ENCODE measurements at regions not wholly inside any gene's neighbourhood (a gene's known extent, or its start where the extent isn't known, plus 50 kb on each side); places are given as distances from the start of the nearest gene placed in this dataset.
A peak's percentile ranks its signal among the peaks of the same experiment; 100 is the strongest.

DNA sequence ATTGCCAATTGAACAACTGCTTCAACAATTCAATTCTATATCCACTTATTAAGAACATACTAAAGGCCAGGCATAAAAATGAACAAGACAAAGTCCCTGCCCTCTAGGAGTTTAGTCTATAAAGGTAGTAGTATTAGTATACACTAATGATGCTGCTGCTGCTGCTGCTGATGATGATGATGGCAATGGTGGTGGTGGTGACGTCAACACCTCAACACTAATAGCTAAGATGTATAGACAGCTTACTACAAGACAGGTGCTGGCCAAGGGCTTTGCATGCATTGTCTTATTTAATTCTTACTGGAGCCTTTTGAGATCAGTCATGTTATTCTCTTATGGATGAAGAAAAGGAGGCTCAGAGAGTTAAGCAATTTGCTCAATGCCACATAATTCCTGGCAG lies 164.4 kb upstream of the ASIC2 start:
- no peak for ATAC-seq
- no peak for TF ChIP-seq ZFP3 (CRISPR knock-in tag; IDR thresholded peaks at IDR 0.05)
- TF ChIP-seq, protein P1, sequence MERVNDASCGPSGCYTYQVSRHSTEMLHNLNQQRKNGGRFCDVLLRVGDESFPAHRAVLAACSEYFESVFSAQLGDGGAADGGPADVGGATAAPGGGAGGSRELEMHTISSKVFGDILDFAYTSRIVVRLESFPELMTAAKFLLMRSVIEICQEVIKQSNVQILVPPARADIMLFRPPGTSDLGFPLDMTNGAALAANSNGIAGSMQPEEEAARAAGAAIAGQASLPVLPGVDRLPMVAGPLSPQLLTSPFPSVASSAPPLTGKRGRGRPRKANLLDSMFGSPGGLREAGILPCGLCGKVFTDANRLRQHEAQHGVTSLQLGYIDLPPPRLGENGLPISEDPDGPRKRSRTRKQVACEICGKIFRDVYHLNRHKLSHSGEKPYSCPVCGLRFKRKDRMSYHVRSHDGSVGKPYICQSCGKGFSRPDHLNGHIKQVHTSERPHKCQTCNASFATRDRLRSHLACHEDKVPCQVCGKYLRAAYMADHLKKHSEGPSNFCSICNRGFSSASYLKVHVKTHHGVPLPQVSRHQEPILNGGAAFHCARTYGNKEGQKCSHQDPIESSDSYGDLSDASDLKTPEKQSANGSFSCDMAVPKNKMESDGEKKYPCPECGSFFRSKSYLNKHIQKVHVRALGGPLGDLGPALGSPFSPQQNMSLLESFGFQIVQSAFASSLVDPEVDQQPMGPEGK (CRISPR knock-in tag; IDR thresholded peaks at IDR 0.05; ENCODE audit: borderline replicate concordance): no peak
- no peak for TF ChIP-seq RARB (CRISPR knock-in tag; IDR thresholded peaks at IDR 0.05)
- TF ChIP-seq OSR1 (CRISPR knock-in tag; IDR thresholded peaks at IDR 0.05): no peak
- no peak for TF ChIP-seq TCF4 (CRISPR knock-in tag; IDR thresholded peaks at IDR 0.05; ENCODE audit: borderline replicate concordance)
- no peak for TF ChIP-seq ZNF565 (CRISPR knock-in tag; conservative IDR thresholded peaks at IDR 0.05; ENCODE audit: low read depth)
- no peak for TF ChIP-seq GLIS3 (CRISPR knock-in tag; IDR thresholded peaks at IDR 0.05)

DNA sequence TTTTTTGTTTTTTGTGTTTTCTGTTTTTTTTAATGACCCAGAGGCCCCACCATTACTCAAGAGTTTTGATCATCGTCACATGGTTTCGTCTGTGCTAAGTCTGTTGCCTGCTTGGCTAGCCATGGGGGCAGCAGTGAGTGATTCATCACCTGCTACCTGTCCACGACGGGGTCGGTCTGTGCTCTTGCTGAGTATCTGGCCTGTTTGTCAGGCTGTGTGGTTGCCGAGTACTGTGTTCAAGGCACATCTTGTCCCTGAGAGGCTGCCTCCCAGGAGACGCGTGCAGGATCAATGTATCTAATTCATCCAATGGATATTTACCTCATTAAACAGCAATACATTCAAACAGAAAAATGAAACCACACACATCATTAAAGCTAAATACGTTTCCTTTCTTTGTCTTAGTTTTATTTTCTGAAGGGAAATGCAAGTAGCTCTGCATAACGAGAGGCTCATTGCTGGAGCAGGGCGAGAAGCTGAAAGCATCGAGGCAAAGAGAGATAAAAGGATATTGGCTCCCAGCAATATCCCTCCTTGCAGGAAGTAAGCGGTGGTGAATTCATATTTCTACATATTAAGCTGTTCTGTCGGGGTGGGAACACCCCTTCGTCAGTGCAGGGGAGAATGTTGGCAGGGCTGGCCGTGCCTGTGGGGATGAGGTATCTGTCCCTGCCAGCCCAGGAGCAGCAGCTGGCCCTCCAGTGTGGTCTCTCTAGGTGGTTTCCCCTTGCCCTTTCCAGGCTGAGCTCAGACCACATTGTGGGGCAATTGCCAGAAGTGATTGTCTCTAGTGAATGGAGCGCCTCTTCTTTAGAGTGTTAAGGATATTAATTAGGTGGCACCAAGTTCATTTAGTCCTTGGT lies 166.2 kb upstream of the ASIC2 start:
- TF ChIP-seq, protein P1 (CRISPR knock-in tag; IDR thresholded peaks at IDR 0.05; ENCODE audit: borderline replicate concordance): no peak
- TF ChIP-seq ZFP30 (CRISPR knock-in tag; IDR thresholded peaks at IDR 0.05) (no peak), ARNTL (CRISPR knock-in tag; IDR thresholded peaks at IDR 0.05; ENCODE audit: borderline replicate concordance, low read depth) (no peak), BACH2 (CRISPR knock-in tag; IDR thresholded peaks at IDR 0.05; ENCODE audit: borderline replicate concordance) (no peak), ZC3H10 (CRISPR knock-in tag; IDR thresholded peaks at IDR 0.05) (no peak), GLIS3 (CRISPR knock-in tag; IDR thresholded peaks at IDR 0.05) (no peak), ZNF8 (CRISPR knock-in tag; IDR thresholded peaks at IDR 0.05) (no peak), ZNF565 (CRISPR knock-in tag; conservative IDR thresholded peaks at IDR 0.05; ENCODE audit: low read depth) (no peak), CSDC2 (CRISPR knock-in tag; IDR thresholded peaks at IDR 0.05) (no peak), ZNF70 (CRISPR knock-in tag; IDR thresholded peaks at IDR 0.05) (no peak), SNAI2 (CRISPR knock-in tag; IDR thresholded peaks at IDR 0.05) (no peak)
- TF ChIP-seq, protein P2, sequence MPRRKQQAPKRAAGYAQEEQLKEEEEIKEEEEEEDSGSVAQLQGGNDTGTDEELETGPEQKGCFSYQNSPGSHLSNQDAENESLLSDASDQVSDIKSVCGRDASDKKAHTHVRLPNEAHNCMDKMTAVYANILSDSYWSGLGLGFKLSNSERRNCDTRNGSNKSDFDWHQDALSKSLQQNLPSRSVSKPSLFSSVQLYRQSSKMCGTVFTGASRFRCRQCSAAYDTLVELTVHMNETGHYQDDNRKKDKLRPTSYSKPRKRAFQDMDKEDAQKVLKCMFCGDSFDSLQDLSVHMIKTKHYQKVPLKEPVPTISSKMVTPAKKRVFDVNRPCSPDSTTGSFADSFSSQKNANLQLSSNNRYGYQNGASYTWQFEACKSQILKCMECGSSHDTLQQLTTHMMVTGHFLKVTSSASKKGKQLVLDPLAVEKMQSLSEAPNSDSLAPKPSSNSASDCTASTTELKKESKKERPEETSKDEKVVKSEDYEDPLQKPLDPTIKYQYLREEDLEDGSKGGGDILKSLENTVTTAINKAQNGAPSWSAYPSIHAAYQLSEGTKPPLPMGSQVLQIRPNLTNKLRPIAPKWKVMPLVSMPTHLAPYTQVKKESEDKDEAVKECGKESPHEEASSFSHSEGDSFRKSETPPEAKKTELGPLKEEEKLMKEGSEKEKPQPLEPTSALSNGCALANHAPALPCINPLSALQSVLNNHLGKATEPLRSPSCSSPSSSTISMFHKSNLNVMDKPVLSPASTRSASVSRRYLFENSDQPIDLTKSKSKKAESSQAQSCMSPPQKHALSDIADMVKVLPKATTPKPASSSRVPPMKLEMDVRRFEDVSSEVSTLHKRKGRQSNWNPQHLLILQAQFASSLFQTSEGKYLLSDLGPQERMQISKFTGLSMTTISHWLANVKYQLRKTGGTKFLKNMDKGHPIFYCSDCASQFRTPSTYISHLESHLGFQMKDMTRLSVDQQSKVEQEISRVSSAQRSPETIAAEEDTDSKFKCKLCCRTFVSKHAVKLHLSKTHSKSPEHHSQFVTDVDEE (CRISPR knock-in tag; IDR thresholded peaks at IDR 0.05): no peak
- TF ChIP-seq, protein P3, sequence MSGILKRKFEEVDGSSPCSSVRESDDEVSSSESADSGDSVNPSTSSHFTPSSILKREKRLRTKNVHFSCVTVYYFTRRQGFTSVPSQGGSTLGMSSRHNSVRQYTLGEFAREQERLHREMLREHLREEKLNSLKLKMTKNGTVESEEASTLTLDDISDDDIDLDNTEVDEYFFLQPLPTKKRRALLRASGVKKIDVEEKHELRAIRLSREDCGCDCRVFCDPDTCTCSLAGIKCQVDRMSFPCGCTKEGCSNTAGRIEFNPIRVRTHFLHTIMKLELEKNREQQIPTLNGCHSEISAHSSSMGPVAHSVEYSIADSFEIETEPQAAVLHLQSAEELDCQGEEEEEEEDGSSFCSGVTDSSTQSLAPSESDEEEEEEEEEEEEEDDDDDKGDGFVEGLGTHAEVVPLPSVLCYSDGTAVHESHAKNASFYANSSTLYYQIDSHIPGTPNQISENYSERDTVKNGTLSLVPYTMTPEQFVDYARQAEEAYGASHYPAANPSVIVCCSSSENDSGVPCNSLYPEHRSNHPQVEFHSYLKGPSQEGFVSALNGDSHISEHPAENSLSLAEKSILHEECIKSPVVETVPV (CRISPR knock-in tag; IDR thresholded peaks at IDR 0.05): no peak

DNA sequence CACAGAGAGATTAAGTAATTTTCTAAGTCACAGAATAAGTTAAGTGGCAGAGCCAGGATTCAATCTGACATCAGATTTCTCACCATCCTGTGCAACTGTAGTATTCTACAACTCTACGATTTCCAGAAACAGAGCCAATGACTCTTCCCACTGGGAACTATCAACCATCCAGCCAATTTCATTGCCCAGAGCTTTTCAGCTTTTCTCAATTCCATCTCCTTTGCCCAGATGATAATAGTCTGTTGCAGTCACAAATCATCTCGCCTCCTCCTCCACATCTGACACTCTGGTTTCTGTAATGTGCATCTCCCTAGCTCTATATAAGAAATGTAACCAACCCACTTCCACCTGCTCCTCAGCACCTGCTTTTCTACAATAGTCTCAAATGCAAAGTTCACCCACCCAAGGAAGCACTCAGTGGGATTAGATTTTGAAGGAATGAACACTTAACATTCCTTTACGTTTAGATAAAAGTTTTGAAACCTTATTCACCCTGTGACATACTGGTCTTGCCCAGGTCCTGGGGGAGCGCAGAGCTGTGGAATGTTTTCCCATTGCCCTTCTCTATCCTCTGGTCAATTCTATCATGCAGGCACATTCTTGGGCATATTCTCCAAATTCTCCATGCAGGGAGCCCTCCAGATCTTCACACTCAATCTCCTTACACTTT lies 167.8 kb upstream of the ASIC2 start:
- TF ChIP-seq TCF4 (CRISPR knock-in tag; IDR thresholded peaks at IDR 0.05; ENCODE audit: borderline replicate concordance) (no peak), ISL1 (CRISPR knock-in tag; IDR thresholded peaks at IDR 0.05) (peak; percentile 53)
- no peak for ATAC-seq

More for the DNA sequence above, 166.2 kb upstream of the ASIC2 start:
- no peak for ATAC-seq

DNA sequence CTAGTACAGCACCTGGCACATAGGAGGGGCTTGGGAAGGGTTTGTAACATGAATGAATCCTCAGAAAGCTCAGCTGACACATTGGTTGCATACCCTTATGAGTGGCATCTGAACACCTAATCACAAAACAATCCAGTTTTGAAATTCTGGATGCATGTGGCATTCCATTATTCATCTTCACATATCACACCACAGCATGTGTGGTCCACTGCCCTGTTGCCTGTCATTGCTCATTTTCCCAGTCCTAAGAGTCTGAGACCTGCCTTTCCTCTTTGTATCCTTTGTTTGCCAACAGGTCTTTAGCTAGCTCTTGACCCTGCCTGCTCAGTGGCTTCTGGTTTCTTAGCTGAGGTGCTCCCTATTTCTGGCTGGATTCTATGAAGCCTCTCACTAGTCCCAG lies 170.8 kb upstream of the ASIC2 start:
- TF ChIP-seq ZFP30 (CRISPR knock-in tag; IDR thresholded peaks at IDR 0.05) (no peak), RARB (CRISPR knock-in tag; IDR thresholded peaks at IDR 0.05) (no peak), TOX (CRISPR knock-in tag; IDR thresholded peaks at IDR 0.05; ENCODE audit: borderline replicate concordance) (no peak), SNAI2 (CRISPR knock-in tag; IDR thresholded peaks at IDR 0.05) (no peak), ZNF8 (CRISPR knock-in tag; IDR thresholded peaks at IDR 0.05) (no peak)
- ATAC-seq: no peak
